ENCODE measurements at regions not wholly inside any gene's neighbourhood (a gene's known extent, or its start where the extent isn't known, plus 50 kb on each side); places are given as distances from the start of the nearest gene placed in this dataset.

GRCh38 chr1:8228253-8228652 is 89.7 kb upstream of the SLC45A1 start:
- TF ChIP-seq, protein P1, sequence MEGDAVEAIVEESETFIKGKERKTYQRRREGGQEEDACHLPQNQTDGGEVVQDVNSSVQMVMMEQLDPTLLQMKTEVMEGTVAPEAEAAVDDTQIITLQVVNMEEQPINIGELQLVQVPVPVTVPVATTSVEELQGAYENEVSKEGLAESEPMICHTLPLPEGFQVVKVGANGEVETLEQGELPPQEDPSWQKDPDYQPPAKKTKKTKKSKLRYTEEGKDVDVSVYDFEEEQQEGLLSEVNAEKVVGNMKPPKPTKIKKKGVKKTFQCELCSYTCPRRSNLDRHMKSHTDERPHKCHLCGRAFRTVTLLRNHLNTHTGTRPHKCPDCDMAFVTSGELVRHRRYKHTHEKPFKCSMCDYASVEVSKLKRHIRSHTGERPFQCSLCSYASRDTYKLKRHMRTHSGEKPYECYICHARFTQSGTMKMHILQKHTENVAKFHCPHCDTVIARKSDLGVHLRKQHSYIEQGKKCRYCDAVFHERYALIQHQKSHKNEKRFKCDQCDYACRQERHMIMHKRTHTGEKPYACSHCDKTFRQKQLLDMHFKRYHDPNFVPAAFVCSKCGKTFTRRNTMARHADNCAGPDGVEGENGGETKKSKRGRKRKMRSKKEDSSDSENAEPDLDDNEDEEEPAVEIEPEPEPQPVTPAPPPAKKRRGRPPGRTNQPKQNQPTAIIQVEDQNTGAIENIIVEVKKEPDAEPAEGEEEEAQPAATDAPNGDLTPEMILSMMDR (IDR thresholded peaks at IDR 0.05) = no peak
- TF ChIP-seq POLR2AphosphoS5 (IDR thresholded peaks at IDR 0.05; ENCODE audit: low read depth, low read length) (no peak), TCF7L2 (IDR thresholded peaks at IDR 0.05; ENCODE audit: low read depth, low read length) (no peak), SIN3A (IDR thresholded peaks at IDR 0.05; ENCODE audit: borderline replicate concordance, insufficient read depth, low read depth, low read length) (no peak)
